Activated T-cell treated with anti-CD3 and anti-CD28 coated beads, Interleukin-2, amount 50 U/mL, for 4 hours (primary cell): ENCODE measurements at regions not wholly inside any gene's neighbourhood (a gene's known extent, or its start where the extent isn't known, plus 50 kb on each side); places are given as distances from the start of the nearest gene placed in this dataset.
"Not testable (repeated sequence)": the region's sequence is repeated elsewhere in the genome, so short reads cannot be mapped to it uniquely, and the experiment has no call there.

ENCODE experiments used
- ATAC-seq, 2 donors: fragments of 200-7000 bp; cut with Tn5 transposase; one replicate each; pipeline ENCODE4 v1.10.0; 2021
- DNase-seq: peaks from one replicate; pipeline ENCODE4 v3.0.0-alpha.2; 2020
- H3K27me3 Mint-ChIP-seq: one replicate; pipeline ENCODE4 v1.8.0; 2021; ENCODE audit warnings: low read depth, mixed read lengths
- H3K36me3 Mint-ChIP-seq: one replicate; pipeline ENCODE4 v1.8.0; 2022; ENCODE audit warnings: mixed read lengths; ENCODE audit not compliant: insufficient read depth
- H3K4me1 Mint-ChIP-seq: one replicate; pipeline ENCODE4 v1.8.0; 2021; ENCODE audit warnings: low read depth, mixed read lengths
- H3K4me3 Mint-ChIP-seq: one replicate; pipeline ENCODE4 v1.8.0; 2021; ENCODE audit warnings: mild to moderate bottlenecking, moderate library complexity, mixed read lengths
- H3K9me3 Mint-ChIP-seq: one replicate; pipeline ENCODE4 v1.8.0; 2021; ENCODE audit warnings: mixed read lengths

- Mint-ChIP-seq H3K27me3 (no peaks in the 10 kb centered on the region), H3K36me3 (no peaks in the 10 kb centered on the region), H3K9me3 (no peaks in the 10 kb centered on the region), H3K4me3 (no peak overlapping the region), H3K4me1 (no peaks in the 10 kb centered on the region)
- DNase-seq (no peak), ATAC-seq (no peak)
Observed at GRCh38 chr2:63710732-63711131, 122.0 kb downstream of the MDH1 start.

- no peak overlapping the region for H3K4me3 Mint-ChIP-seq
- no peaks in the 10 kb centered on the region for H3K36me3 Mint-ChIP-seq
- peaks cover 4% of the 10 kb centered on the region for H3K27me3 Mint-ChIP-seq
- DNase-seq: no peak
- no peak for ATAC-seq
- H3K9me3 Mint-ChIP-seq: no peaks in the 10 kb centered on the region
- no peaks in the 10 kb centered on the region for H3K4me1 Mint-ChIP-seq
Observed at GRCh38 chr2:63712748-63713147, 124.0 kb downstream of the MDH1 start.

- no peaks in the 10 kb centered on the region for H3K36me3 Mint-ChIP-seq
- H3K4me1 Mint-ChIP-seq: no peaks in the 10 kb centered on the region
Observed at GRCh38 chr2:63716146-63716545, 125.5 kb upstream of the UGP2 start.

GRCh38 chr2:63719052-63719451, 122.6 kb upstream of the UGP2 start:
- H3K4me3 Mint-ChIP-seq: no peak overlapping the region
- no peaks in the 10 kb centered on the region for H3K4me1 Mint-ChIP-seq
- H3K36me3 Mint-ChIP-seq: no peaks in the 10 kb centered on the region

More at GRCh38 chr2:63716146-63716545, 125.5 kb upstream of the UGP2 start:
- no peak for DNase-seq
- Mint-ChIP-seq H3K27me3 (peaks cover 4% of the 10 kb centered on the region), H3K4me3 (no peak overlapping the region), H3K9me3 (no peaks in the 10 kb centered on the region)
- no peak for ATAC-seq

GRCh38 chr2:63721082-63721424, 120.6 kb upstream of the UGP2 start:
- H3K36me3 Mint-ChIP-seq: no peaks in the 10 kb centered on the region
- no peaks in the 10 kb centered on the region for H3K4me1 Mint-ChIP-seq
- DNase-seq (no peak), ATAC-seq (no peak)
- peaks cover 4% of the 10 kb centered on the region for H3K27me3 Mint-ChIP-seq
- peaks cover 4% of the 10 kb centered on the region for H3K9me3 Mint-ChIP-seq
- no peak overlapping the region for H3K4me3 Mint-ChIP-seq

More at GRCh38 chr2:63719052-63719451, 122.6 kb upstream of the UGP2 start:
- Mint-ChIP-seq H3K27me3 (peaks cover 4% of the 10 kb centered on the region), H3K9me3 (no peaks in the 10 kb centered on the region)
- ATAC-seq: no peak
- no peak for DNase-seq

GRCh38 chr2:63722284-63722683, 119.4 kb upstream of the UGP2 start:
- not testable (repeated sequence) for DNase-seq, H3K36me3 Mint-ChIP-seq, H3K4me1 Mint-ChIP-seq

GRCh38 chr2:63723709-63724108, 118.0 kb upstream of the UGP2 start:
- H3K4me1 Mint-ChIP-seq: no peaks in the 10 kb centered on the region
- no peaks in the 10 kb centered on the region for H3K36me3 Mint-ChIP-seq
- H3K4me3 Mint-ChIP-seq: no peak overlapping the region
- DNase-seq: no peak
- H3K9me3 Mint-ChIP-seq: peaks cover 4% of the 10 kb centered on the region
- ATAC-seq: no peak
- peaks cover 2% of the 10 kb centered on the region for H3K27me3 Mint-ChIP-seq

More at GRCh38 chr2:63722284-63722683, 119.4 kb upstream of the UGP2 start:
- not testable (repeated sequence) for H3K27me3 Mint-ChIP-seq, H3K9me3 Mint-ChIP-seq, ATAC-seq, H3K4me3 Mint-ChIP-seq

GRCh38 chr2:63725212-63725611, 116.5 kb upstream of the UGP2 start:
- not testable (repeated sequence) for DNase-seq

GRCh38 chr2:63729362-63729761, 112.3 kb upstream of the UGP2 start:
- ATAC-seq (no peak), DNase-seq (no peak)
- H3K4me3 Mint-ChIP-seq: no peak overlapping the region
- no peaks in the 10 kb centered on the region for H3K36me3 Mint-ChIP-seq
- no peaks in the 10 kb centered on the region for H3K4me1 Mint-ChIP-seq
- H3K9me3 Mint-ChIP-seq: peaks cover 4% of the 10 kb centered on the region
- peaks cover 9% of the 10 kb centered on the region for H3K27me3 Mint-ChIP-seq

More at GRCh38 chr2:63725212-63725611, 116.5 kb upstream of the UGP2 start:
- not testable (repeated sequence) for H3K4me1 Mint-ChIP-seq, H3K27me3 Mint-ChIP-seq, H3K4me3 Mint-ChIP-seq, ATAC-seq, H3K36me3 Mint-ChIP-seq, H3K9me3 Mint-ChIP-seq

- Mint-ChIP-seq H3K27me3 (peaks cover 9% of the 10 kb centered on the region), H3K4me1 (no peaks in the 10 kb centered on the region), H3K4me3 (no peak overlapping the region), H3K36me3 (no peaks in the 10 kb centered on the region), H3K9me3 (peaks cover 4% of the 10 kb centered on the region)
- DNase-seq (no peak), ATAC-seq (no peak)
Observed at GRCh38 chr2:63729831-63730230, 111.9 kb upstream of the UGP2 start.

- DNase-seq: no peak
- Mint-ChIP-seq H3K36me3 (no peaks in the 10 kb centered on the region), H3K27me3 (peaks cover 7% of the 10 kb centered on the region), H3K4me1 (no peaks in the 10 kb centered on the region), H3K4me3 (no peak overlapping the region), H3K9me3 (no peaks in the 10 kb centered on the region)
- ATAC-seq: no peak
Observed at GRCh38 chr2:63734510-63734909, 107.2 kb upstream of the UGP2 start.

- DNase-seq (no peak), ATAC-seq (no peak)
- no peak overlapping the region for H3K4me3 Mint-ChIP-seq
- H3K9me3 Mint-ChIP-seq: no peaks in the 10 kb centered on the region
- no peaks in the 10 kb centered on the region for H3K36me3 Mint-ChIP-seq
- no peaks in the 10 kb centered on the region for H3K4me1 Mint-ChIP-seq
- peaks cover 7% of the 10 kb centered on the region for H3K27me3 Mint-ChIP-seq
Observed at GRCh38 chr2:63735263-63735662, 106.4 kb upstream of the UGP2 start.

GRCh38 chr2:63735931-63736330, 105.8 kb upstream of the UGP2 start:
- H3K4me3 Mint-ChIP-seq: no peak overlapping the region
- H3K9me3 Mint-ChIP-seq: no peaks in the 10 kb centered on the region
- H3K4me1 Mint-ChIP-seq: no peaks in the 10 kb centered on the region
- DNase-seq: no peak
- H3K36me3 Mint-ChIP-seq: no peaks in the 10 kb centered on the region
- ATAC-seq: no peak
- H3K27me3 Mint-ChIP-seq: peaks cover 2% of the 10 kb centered on the region

GRCh38 chr2:63736354-63736753, 105.3 kb upstream of the UGP2 start:
- no peaks in the 10 kb centered on the region for H3K36me3 Mint-ChIP-seq
- no peak overlapping the region for H3K4me3 Mint-ChIP-seq
- DNase-seq (no peak), ATAC-seq (no peak)
- no peaks in the 10 kb centered on the region for H3K9me3 Mint-ChIP-seq
- peaks cover 2% of the 10 kb centered on the region for H3K27me3 Mint-ChIP-seq
- no peaks in the 10 kb centered on the region for H3K4me1 Mint-ChIP-seq

- no peaks in the 10 kb centered on the region for H3K27me3 Mint-ChIP-seq
- no peaks in the 10 kb centered on the region for H3K36me3 Mint-ChIP-seq
- DNase-seq (no peak), ATAC-seq (no peak)
- no peaks in the 10 kb centered on the region for H3K9me3 Mint-ChIP-seq
- H3K4me3 Mint-ChIP-seq: no peak overlapping the region
- H3K4me1 Mint-ChIP-seq: no peaks in the 10 kb centered on the region
Observed at GRCh38 chr2:63737081-63737751, 104.5 kb upstream of the UGP2 start.
